Astrocyte of the cerebellum (primary cell): ENCODE measurements at regions not wholly inside any gene's neighbourhood (a gene's known extent, or its start where the extent isn't known, plus 50 kb on each side); places are given as distances from the start of the nearest gene placed in this dataset.
"Not testable (repeated sequence)": the region's sequence is repeated elsewhere in the genome, so short reads cannot be mapped to it uniquely, and the experiment has no call there.

Experiments used
- DNase-seq: peaks from one replicate; pipeline ENCODE4 v3.0.0-alpha.2; 2011; ENCODE audit warnings: low read depth
- H3K4me3 ChIP-seq: 2 replicates; pipeline ENCODE4 v1.5.1; 2011; ENCODE audit warnings: mild to moderate bottlenecking, low read depth, low read length, moderate library complexity
- in situ Hi-C: cut with HindIII; loops from 2 replicates; pipeline ENCODE4 v1.10.0; 2017; ENCODE audit warnings: low sequenced_read_pairs
- TF ChIP-seq, protein P1 (sequence below): IDR thresholded peaks from 2 replicates; pipeline ENCODE4 v1.5.1; 2012; ENCODE audit warnings: low read length, low read depth, moderate library complexity, mild to moderate bottlenecking; ENCODE audit errors: missing control alignments

DNA sequence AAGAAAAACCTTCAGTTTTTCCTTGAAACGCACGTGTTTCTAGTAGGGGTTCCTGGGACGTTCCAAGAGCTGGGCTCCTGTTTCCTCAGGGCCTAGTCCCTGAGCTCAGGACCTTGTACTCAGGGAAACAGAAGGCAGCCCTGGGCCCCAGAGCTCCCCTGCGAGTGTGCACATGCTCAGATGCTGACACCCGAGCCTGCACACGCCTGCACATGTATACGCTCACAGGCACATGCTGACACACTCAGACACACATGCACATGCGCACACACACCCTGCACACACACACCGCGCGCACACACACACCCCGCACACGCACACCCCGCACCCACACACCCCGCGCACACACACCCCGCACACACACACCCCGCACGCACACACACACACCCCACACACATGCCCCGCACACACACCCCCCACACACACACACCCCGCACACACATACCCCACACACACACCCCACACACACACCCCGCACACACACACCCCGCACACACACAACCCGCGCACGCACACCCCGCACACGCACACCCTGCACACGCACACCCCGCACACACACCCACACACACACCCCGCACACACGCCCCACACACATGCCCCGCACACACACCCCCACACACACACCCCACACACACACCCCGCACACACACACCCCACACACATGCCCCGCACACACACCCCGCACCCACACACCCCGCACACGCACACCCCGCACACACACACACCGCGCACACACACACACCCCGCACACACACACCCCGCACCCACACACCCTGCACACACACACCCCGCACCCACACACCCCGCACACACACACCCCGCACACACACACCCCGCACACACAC is 52.2 kb downstream of the CALML3 start:
- TF ChIP-seq, protein P1, sequence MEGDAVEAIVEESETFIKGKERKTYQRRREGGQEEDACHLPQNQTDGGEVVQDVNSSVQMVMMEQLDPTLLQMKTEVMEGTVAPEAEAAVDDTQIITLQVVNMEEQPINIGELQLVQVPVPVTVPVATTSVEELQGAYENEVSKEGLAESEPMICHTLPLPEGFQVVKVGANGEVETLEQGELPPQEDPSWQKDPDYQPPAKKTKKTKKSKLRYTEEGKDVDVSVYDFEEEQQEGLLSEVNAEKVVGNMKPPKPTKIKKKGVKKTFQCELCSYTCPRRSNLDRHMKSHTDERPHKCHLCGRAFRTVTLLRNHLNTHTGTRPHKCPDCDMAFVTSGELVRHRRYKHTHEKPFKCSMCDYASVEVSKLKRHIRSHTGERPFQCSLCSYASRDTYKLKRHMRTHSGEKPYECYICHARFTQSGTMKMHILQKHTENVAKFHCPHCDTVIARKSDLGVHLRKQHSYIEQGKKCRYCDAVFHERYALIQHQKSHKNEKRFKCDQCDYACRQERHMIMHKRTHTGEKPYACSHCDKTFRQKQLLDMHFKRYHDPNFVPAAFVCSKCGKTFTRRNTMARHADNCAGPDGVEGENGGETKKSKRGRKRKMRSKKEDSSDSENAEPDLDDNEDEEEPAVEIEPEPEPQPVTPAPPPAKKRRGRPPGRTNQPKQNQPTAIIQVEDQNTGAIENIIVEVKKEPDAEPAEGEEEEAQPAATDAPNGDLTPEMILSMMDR, result no peak
- DNase-seq, result no peak
- H3K4me3 ChIP-seq, result no peak overlapping the region
- in situ Hi-C loops, result no loop called here

DNA sequence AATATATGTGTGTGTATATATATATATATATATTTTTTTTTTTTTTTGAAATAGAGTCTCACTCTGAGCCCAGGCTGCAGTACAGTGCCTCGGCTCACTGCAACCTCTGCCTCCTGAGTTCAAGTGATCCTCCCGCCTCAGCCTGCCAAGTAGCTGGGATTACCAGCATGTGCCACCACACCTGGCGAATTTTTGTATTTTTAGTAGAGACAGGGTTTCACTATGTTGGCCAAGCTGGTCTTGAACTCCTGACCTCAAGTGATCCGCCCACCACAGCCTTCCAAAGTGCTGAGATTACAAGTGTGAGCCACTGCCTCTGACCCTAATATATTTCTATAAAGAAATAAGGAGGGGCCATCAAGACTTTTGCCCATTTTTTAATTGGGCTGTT is 55.3 kb downstream of the CALML3 start:
- in situ Hi-C loops, DNase-seq, H3K4me3 ChIP-seq: not testable (repeated sequence)

DNA sequence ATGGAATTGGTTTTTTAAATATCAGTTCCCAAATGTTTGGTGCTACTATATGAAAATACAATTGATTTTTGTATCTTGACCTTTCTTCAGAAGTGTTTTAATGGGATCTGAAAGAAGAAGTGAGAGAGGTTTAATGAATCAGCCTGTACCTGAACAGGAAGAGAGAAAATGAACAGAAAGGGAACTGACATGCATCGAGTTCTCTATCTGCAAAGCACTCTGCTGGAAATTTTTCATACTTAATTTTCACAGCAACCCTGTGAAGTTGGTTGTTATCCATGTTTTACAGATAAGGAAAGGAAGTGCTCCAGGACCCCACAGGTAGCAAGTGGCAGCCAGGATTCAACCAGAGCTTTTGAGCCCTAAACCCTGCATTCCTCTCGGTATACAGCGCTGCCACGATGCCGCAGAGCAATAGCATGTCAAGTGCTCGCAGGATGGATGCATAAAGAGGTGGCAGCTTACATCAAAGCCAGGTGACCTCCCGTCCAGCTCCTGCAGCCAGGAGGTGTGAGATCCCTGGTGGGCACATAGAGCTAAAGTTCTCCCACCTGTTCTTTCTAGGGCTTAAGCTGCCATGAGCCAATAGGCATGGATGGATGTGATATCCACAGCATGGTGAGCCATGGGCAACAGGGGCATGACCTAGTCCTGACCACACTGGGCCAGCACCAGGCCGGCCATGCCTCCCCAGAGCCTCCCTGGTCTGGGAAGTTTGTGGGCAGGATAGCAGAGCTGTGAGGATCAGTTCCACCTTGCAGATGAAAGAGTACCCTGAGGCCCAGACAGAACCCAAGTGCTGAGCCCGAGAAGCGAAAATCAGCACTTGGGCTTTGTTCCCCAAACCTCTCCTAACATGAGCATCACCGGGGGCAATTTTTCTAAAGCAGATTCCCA is 57.2 kb downstream of the CALML3 start:
- no peak overlapping the region for H3K4me3 ChIP-seq
- TF ChIP-seq, protein P1, result no peak
- in situ Hi-C loops, result no loop called here
- no peak for DNase-seq

DNA sequence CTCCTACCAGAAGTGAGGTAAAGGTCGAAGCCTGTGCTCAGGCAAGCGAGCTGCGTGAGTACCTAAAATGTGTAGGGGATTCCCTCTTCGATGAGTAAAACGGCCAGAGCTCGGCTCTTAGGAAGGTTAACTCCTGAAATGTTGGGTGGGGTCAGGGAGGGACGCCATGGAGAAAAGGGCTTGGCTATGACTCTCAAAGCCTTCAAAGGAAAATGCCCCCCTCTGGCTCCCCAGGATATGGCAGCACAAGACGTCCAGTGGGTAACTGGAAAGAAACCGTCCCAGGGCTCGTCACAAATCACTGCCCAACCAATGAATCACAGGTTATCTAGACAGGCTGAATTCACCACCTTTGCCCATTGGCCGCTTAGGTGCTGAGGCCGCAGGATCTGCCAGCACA is 58.0 kb downstream of the CALML3 start:
- no peak for DNase-seq
- in situ Hi-C loops, result no loop called here
- TF ChIP-seq, protein P1, result peak; percentile 9
- H3K4me3 ChIP-seq, result no peak overlapping the region

DNA sequence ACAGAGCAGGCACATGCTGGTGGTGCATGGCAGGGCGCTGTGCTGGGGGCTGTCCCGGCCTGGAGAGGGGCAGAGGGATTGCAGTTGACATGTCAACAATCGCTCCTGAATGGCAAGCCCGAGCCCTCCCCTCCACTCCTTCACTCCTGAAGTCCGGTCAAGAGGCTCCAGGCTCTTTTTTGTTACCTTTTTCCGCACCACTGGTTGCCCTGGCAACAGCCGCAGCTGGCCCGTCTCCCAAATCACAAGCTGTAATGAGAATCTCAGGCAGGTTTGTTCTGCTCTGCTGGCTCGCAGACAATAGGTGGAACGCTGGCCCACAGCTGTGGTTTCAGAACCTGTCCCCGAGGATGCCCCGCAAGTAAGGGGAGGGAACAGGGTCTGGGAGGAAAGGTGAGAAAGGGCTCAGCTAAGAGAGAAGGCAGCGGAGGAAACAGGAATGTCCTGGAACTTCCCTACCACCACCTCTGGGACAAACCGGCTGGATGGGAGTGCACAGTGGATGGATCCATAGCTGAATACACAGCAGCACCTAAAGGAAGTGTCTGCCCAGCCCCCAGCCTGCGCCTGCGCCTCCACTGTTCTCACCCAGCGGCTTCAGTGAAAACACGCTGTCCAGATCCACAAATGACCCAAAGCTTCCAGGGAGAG is 58.9 kb downstream of the CALML3 start:
- in situ Hi-C loops, result no loop called here
- peak; percentile 72 for DNase-seq
- TF ChIP-seq, protein P1, result no peak
- H3K4me3 ChIP-seq, result no peak overlapping the region

DNA sequence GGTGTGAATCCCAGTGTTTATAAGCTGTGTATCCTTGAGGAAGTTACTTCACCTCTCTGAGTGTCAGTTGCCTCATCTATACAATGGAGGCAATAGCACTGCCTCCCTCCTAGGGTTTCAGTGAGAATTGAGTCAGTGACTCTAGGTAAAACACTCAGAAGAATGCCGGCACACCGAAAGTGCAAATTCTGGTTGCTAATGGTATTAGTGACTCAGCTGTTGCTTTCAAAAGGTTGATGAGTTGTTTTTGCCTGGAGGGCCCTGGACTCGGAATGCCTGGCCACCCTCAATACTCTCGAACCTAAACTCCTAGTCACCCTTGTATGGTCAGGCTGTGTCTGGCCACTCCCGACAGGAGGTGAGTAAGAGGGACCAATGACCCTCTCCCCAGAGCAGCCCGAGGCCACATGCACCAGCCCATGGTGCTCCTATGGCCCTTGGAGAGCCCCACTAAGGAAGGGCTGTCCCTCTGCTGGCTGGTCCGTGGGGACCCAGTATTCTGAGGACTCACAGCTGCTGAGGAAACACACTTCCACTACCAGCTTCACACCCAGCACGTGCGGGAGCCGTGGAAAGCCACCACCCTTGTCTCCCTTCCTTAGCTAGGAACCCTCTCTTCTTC is 60.2 kb downstream of the CALML3 start:
- in situ Hi-C loops, result no loop called here
- peak; percentile 70 for DNase-seq
- no peak overlapping the region for H3K4me3 ChIP-seq
- TF ChIP-seq, protein P1, result no peak
